ENCODE measurements at regions not wholly inside any gene's neighbourhood (a gene's known extent, or its start where the extent isn't known, plus 50 kb on each side); places are given as distances from the start of the nearest gene placed in this dataset.
"Not testable (repeated sequence)": the region's sequence is repeated elsewhere in the genome, so short reads cannot be mapped to it uniquely, and the experiment has no call there.

DNA sequence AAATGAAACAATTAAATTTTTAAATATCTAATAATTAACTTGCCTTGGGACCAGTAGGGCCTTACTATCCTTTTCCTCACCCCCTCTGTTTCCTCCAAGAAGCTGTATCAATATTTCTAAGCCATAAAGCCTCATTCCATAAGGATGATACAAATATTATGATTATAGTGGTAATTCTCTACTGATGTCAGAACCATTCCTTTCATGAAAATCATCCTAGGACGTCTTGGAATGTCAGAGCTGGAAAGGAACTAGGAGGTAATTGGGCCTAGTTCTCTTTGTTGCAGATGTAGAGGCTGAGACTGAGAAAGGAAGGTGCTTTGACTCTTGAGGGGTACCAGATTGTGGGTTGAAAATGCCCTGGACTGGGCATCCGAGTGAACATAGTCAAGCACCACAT lies 766.7 kb upstream of the GHITM start:
- DNase-seq, result no peak

DNA sequence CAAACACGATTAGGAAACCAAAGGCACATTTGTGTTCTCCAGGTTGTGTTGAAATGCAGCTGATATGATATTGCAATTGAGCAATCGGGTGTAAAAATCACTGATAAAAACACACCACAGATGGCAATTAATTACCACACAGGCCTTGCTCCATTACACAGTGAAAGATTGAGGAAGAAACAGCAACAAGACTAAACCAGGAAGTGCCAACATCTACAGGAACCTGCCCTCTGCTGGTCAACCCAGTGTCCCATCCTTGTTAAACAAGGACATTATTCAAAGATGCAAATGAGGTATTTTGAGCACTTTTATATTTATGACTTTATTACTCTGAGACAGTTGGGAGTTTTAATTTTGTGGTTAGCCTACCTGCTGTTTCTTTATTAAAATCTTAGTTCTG lies 765.6 kb upstream of the GHITM start:
- no peak for DNase-seq

DNA sequence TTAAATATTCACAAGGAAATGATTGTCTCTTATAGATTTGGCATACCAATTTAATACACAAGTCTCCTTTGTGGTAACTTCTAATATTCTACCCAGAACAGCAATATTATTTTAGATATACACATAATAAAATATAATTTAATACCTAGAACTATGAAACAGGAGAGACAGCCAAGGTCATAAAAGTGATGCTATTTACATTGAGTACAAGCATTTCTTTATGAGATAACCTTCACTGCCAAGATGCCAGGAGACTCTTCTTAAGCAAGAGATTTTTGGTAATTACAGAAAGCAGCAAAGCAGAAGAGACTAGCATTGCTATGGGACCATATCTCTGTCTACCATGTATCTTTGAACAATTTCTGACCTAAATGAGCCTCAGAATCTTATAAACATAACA lies 764.6 kb upstream of the GHITM start:
- no peak for DNase-seq

DNA sequence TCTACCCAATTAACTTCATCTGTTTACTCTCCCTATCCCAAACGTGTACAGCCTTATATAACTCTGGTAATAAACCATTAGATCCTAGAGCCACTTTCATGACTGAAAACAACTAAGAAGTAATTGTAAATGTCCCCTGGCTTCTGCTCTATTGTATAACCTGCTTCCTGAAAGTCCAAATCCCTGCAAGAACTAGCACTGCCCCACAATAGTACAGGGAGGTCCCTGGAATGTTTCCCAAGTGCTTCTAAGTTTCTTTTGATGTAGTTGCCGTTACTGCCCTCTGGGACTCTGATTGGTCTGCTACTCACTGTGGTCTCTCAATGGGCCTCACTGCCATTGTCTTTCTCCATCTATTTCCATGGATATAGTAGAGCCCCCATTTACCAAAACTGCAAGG lies 764.0 kb upstream of the GHITM start:
- DNase-seq, result no peak

DNA sequence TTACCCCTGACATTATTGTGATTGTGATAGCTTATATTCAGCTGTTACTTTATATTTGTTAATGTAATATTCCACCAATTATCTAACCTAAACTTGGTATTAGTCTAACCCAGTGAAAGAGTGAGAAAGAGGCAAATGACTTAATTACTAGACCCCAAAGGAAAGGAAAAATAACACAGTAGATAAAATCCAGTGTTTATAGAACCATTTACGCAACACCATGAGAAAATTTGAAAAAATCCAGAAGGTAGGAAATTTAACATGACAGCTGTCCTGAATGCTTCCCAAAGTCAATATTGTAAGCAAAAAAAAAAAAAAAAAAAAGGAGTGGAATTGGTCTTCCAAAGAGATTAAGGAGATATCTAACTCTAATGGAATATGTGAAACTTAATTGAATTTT lies 741.5 kb upstream of the GHITM start:
- DNase-seq, result no peak

DNA sequence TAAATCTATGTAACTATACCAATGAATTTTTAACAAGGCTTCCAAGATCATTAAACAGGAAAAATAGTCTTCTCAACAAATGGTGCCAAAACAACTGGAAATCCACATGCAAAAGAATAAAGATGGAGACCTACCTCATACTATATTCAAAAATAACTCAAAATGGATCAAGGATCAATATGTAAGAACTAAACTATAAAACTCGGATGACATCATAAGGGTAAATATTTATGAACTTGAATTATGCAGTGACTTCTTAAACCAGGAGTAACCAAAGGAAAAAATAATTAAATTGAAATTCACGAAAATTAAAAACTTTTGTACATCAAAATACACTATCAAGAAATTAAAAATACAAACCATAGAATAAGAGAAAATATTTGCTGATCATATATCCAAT lies 728.7 kb upstream of the GHITM start:
- DNase-seq, result no peak

DNA sequence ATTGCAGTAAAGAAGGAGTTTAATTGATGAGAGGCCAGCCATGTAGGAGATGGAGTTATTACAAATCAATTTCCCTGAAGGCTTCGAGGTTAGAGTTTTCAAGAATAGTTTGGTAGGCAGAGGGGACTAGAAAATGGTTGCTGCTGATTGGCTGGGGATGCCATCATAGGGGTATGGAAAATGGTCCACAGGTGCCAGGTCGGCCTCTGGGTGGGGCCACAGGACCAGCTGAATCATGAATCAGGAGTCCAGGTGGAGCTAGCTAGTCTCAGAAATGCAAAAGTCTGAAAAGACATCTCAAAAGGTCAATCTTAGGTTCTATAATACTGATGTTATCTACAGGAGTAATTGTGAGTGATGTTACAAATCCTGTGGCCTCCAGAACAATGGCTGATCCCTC lies 714.0 kb upstream of the GHITM start:
- no peak for DNase-seq

DNA sequence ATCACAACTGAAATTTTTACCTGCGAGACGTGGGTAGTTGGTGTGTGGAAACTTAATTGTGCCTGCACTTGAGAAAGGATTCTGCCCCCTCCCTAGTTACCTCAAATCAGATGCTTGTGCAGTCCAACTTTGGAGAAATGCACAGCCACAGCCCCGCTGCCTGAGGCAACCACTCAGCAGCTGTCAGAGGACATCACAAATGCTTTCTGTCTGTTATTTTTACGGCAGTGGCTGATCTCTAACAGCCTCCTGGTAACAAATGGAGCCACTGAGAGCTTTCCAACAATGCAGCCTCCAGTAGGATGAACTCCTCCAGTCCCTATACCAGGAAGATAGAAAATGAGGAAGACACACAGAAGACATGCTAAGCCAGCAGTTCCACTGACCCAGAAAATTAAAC lies 712.2 kb upstream of the GHITM start:
- DNase-seq, result no peak

DNA sequence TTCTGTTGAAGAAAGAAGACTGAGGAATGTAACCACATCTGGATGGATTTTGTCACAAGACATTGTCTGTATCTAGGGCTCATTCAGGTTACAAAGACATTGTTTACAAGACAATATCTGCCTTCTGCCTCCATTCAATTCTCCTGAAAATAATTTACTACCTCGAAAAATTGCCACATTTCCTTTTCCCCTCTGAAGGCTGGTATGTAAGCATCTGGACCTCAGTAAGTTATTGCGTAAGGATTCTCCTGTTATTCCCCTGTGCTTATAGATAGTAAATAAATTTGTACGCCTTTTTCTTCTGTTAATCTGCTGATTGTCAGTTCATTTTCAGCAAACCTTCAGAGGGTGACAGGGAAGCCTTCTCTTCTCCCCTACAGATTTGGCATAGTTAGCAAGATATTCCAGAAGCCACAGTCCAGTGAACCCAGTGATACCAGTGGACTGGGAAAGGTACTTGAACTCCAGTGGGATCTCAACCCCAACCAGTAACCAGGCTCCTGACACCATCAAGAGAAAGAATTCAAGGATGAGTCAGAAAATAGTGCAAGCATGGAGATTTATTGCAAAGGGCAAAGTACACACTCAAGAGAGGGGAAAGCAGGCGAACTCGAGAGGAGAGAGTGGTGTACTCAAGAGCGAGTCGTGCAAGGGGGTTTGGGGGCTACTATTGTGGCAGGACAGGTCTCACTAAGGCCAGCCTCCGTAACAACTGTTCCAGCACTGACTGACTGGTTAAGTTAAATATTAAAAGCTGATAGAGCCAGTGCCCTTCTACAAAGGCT lies 706.9 kb upstream of the GHITM start:
- no peak for DNase-seq

DNA sequence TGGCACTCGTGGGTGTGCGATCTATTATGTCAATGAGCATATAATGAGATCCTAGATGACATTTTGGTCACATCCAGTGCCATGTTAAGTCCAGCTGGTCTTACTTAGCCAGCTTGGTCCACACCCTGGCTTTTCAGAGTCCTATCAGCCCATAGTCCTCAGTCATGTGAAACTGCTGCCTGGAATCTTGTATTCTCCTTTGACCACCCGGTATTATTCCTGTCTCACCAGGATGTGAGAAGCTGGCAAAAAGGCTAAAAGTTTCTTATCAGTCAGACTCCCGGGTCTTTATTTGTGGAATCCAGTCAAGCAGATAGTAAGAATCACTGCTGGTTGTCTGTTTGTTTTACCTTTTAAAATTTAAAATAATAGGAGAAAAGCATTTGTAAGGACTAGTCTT lies 705.6 kb upstream of the GHITM start:
- no peak for DNase-seq

DNA sequence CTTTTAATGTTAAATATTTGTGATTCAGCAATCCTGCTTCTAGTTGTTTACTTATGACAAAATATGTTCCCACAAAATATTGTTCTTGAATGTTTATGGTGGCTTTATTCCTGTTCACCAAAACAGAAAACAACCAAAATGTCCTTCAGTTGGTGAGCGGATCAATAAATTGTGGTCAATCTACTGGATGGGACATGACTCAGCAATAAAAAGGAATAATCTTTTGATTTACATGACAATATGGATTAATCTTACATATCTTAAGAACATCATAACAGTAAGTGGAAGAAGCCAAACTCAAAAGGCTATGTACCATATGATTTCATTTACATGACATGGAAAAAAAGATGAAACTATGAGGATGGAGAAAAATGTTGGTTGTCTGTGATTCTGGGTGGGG lies 691.3 kb upstream of the GHITM start:
- DNase-seq, result no peak

DNA sequence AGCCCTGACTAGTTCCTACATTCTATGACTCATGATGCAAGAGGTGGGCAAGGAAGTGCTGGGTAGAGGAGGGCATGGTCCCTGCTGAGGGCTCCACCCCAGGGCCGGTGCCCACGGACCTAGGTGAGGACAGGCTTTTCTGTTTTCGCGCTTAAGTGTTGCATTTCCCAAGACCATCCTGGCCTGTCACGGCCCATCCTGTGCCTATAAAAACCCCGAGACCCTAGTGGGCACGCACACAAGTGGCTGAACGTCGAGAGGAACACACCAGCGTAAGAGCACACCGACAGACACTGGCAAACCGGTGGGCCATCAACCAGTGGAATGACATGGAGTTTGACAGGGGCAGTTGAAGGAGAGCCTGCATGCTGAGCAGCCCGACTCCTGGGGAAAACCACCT lies 680.7 kb upstream of the GHITM start:
- DNase-seq, result no peak

DNA sequence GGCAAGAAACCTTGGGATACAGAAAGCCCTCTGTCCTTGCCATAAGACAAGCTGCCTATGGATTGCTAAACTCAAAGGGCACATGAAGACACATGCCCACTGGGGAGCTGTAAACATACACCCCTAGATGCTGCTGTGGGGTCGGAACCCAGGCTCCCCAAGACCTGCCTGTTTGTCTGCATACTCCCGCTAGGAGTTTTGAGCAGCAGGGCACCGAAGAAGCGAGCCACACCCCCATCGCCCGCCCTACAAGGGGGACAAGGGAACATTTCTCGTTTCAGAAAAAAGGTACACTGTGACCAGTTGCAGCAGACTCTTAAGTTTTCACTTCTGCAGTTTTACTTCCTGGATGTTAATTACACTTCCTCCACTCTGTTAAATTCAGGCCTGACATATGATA lies 680.2 kb upstream of the GHITM start:
- DNase-seq, result no peak

DNA sequence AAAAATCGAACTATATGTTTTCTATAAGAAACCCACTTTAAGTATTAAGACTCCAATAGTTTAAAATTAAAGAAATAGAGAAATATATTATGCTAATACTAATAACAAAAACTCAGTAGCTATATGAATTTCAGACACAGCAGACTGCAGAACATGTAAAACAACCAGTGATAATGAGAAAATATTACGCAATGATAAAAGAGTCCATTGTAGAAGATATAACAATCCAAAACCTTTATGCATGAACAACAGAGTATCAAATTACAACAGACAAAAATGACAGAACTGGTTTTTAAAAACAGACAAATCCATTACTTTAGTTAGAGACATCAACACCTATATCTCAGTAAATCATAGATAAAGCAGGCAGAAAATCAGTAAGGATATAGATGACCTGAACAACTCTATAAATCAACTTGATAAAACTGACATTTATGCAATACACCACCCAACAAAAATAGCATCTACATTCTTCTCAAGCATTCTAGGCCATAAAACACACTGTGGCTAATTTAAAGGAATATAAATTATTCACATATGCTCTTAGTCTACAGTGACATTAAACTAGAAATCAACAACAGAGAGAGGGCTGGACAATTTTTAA lies 669.5 kb upstream of the GHITM start:
- no peak for DNase-seq

DNA sequence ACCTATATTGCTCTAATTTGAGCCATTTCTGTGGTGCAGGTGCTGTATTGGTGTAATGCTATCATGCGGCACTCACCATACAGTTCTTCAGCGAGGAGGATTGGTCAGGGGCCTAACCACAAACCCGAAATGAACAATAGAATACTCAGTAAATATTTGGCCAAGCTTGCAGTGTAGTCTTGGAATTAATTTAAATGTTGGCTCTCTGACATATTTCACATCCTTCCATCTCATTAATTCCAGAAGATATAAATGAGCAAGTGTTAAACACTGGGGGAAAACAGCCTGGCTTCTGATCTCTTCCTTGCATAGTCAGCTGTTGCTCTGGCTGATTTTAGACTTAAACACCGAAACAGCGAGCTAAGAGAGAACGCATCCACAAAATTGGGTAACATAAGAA lies 663.1 kb upstream of the GHITM start:
- no peak for DNase-seq

DNA sequence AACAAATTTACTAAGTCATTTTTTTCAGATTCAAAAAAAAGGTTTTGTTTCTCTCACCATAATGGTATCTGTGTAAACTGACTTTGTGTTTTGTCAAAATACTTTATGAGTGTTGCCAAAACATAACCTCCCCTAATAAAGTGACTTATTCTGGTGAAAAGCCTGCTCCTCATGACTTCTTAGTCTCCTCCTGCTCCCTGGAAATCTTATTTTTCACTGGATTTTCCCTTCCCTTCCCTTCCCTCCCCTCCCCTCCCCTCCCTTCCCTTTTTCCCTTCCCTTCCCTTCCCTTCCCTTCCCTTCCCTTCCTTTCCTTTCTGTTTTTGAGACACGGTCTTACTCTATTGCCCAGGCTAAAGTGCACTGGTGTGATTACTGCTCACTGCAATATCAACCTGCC lies 650.1 kb upstream of the GHITM start:
- DNase-seq, result no peak

DNA sequence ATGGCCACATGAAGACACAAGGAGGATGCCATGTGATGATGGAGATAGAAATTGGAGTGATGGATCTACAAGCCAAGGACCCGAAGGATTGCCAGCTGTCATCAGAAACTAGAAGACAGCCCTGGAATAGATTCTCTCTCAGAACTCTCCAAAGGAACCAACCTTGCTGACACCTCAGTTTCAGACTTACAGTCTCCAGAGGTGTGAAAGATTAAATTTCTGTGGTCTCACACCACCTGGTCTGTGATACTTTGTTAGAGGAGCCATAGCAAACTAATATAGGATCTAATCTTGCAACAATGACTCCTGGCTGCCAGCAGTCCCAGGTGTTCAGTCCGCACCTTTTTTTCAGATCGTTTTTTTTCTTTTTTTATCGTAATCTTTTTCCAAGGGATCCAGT lies 647.3 kb upstream of the GHITM start:
- DNase-seq, result no peak

DNA sequence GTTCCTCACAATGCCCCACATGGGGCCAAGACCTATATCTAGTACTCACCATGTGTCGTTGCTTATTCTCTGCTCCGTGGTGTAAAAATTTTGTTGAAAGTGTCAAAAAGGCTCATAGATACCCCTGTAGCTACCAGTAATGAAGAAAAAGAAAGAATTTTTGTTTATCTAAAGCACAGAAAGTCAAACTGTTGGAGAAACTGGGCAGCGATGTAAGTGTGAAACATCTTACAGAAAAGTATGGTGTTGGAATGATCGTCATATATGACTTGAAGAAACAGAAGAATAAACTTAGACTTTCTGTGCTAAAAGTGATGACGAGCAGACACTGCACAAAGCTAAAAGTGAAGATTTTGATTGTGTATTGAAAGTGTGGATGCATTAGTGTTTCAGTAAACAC lies 626.6 kb upstream of the GHITM start:
- no peak for DNase-seq

DNA sequence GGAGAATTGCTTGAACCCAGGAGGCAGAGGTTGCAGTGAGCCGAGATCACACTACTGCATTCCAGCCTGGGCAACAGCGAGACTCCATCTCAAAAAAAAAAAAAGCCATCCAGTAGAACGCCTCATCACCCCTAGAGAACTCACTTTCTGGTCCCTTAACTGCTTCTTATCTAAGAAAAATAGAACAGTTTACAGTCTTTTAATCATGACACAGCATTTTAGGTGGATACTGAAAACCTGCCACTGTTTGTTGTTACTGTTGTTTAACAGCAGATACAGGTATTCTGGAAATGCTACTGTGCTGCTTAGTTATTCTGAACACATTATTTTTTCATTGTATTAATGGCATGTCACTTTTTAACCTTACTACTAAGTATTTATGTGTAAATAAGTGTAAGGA lies 624.3 kb upstream of the GHITM start:
- DNase-seq, result no peak

DNA sequence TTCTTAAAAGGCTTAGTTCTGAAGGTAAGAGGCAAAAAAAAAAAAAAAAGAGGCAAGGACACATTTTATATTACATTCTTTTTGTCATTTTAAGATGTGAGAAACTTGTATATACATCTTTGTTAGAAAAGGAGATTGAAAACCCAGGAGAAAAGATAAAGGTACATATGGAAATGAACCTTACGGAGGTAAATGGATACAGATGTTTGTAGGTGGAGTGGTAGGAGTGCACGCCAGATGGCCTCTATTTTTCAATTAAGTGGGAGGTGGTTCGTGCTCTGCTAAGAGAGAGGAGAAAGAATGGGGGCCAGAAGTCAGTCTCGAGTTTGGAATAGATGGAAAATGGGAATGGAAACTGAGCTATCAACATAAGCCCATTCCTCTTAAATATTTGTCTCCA lies 622.5 kb upstream of the GHITM start:
- DNase-seq, result no peak

DNA sequence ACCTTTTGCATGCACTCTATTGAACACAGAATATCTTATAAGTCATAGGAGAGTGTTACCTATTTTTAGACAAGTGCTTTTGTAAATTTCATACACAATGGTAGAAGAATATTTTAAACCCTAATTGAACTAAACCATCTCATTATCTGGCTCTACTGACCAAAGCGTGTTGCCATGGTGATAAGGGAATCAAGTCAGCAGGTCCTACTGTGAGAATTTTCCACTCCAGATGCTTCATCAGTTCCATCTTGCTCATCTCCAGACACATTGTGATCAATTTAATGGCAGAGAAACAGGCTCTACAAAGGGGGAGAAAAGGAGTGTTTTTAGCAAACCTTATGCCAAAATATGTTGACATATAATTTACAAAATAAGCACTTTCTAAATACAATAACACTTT lies 621.9 kb upstream of the GHITM start:
- DNase-seq, result no peak

DNA sequence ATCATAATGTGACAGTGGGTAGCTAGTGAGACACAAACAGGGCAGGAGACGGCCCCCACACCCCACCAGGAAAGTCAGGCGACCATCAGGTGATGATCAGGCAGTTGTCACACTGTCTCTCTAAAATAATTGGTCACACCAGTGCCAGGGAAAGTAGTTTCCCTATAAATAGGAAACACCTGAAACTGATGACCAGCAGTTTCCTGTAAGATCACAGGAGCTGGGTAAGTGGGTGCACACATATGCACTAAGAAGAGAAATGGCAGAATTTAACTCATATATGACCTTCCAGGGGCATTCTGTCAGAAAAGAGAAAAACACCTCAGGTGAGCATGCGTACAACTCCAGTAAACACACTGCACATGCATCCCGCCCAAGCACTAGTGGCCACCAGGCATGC lies 620.5 kb upstream of the GHITM start:
- no peak for DNase-seq

DNA sequence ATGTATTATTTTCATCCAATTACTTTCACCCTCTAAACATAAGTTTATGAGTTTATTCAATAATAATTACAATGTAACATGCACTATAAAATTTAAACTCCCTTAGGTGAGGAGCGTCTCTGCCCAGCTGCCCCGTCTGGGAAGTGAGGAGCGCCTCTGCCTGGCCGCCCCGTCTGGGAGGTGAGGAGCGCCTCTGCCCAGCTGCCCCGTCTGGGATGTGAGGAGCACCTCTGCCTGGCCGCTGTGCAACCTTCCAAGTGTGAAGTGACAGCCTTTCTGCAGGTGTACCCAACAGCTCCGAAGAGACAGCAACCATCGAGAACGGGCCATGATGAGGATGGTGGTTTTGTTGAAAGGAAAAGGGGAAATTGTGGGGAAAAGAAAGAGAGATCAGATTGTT lies 618.9 kb upstream of the GHITM start:
- not testable (repeated sequence) for DNase-seq

DNA sequence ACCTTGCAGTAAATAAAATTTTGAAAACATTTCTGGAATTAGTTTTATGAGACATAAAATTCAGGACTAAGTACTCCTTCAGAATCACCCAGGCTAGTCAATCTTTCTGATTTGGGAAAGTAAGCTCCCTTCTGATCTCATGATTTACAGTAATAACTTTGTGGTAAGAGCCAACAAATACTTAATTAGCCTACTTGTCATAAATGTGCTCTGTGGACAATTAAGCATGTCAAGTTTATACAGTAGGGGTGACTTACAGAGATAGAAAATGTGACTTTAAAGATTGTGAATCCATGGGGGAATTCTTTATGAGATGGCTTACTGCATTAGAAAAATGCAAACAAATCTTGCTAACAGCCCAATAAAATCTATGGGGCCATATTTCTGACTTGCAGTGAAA lies 616.9 kb upstream of the GHITM start:
- no peak for DNase-seq

DNA sequence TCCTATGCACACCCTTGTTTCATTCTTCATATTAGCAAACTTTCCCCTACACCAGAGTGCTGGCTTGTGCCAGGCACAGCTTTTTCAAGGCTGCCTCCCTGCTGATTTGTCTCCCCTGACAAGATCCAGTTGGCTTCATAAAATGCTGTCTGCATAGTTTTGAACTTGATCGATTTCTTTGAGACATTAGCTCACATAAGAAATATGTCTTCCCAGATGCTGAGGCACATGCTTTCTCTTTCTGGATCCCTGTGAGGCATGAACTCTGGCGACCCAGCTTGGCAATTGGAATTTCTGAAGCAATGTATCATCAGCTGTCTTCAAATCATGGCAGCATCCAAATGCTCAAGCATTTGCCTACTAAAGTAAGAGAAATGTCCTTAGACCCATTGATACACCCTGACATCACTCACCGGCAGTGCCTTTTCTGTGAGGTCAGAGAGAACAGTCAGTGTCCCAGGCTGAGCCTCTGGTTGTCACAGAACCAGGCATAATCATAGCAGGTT lies 616.4 kb upstream of the GHITM start:
- DNase-seq, result no peak
